ENCODE measurements at regions not wholly inside any gene's neighbourhood (a gene's known extent, or its start where the extent isn't known, plus 50 kb on each side); places are given as distances from the start of the nearest gene placed in this dataset.

DNA sequence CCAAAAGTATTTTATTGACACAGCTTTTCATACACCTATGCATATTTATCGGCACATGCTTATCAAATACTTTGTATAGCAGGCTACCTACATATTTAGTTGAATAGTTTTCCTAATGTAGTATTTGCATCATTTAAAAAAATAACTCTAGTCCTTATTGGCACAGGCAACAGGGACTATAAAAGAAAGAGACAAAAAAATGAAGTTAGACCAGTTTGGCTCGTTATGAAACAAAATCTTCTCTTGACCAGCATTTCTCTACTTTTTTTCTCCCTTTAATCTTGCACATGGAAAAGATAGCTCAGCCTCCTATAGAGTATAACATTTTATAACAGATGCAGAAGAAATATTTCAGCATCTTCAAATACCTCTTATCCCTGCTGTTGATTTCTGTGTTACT is 794.8 kb upstream of the MIR17HG start:
- Histone ChIP-seq H2BK15ac (ENCODE audit: low read depth, low read length) (no peak overlapping the region), H2AFZ (replicated peaks; ENCODE audit: low read length, poor library complexity) (no peak overlapping the region), H4K8ac (ENCODE audit: low read depth in 2 of 2, low read length in 2 of 2) (no peak overlapping the region), H3K4ac (ENCODE audit: low read depth, low read length) (no peak overlapping the region), H3K56ac (ENCODE audit: extremely low read depth, insufficient read depth, low read length) (no peak overlapping the region), H3K4me2 (ENCODE audit: low read depth, low read length) (no peak overlapping the region), H3K18ac (ENCODE audit: low read depth, low read length) (no peak overlapping the region), H3K9me3 (ENCODE audit: control insufficient read depth, insufficient read depth, low read length) (no peaks in the 10 kb centered on the region), H3K27ac (ENCODE audit: insufficient read depth, low read length) (no peak overlapping the region), H2AK9ac (replicated peaks; ENCODE audit: low read depth, low read length, poor library complexity) (no peak overlapping the region), H3K4me1 (ENCODE audit: control insufficient read depth, insufficient read depth, low read length) (no peaks in the 10 kb centered on the region), H3K27me3 (ENCODE audit: control insufficient read depth, insufficient read depth, low read length) (no peaks in the 10 kb centered on the region), H4K5ac (ENCODE audit: low read depth, low read length) (no peak overlapping the region), H3K9ac (ENCODE audit: low read depth, low read length) (no peak overlapping the region), H3K36me3 (ENCODE audit: control insufficient read depth, insufficient read depth, low read length) (no peaks in the 10 kb centered on the region), H2AK5ac (ENCODE audit: low read depth, low read length) (no peak overlapping the region), H2BK120ac (ENCODE audit: low read depth, low read length) (no peak overlapping the region), H3K23ac (ENCODE audit: low read depth, low read length) (no peak overlapping the region), H4K20me1 (ENCODE audit: insufficient read depth, low read length) (no peaks in the 10 kb centered on the region), H2BK20ac (ENCODE audit: low read depth, low read length) (no peak overlapping the region), H3K9me1 (ENCODE audit: insufficient read depth, low read length) (no peaks in the 10 kb centered on the region), H3K14ac (replicated peaks; ENCODE audit: low read depth, low read length) (no peak overlapping the region), H4K91ac (ENCODE audit: insufficient read depth, low read depth, low read length) (no peak overlapping the region), H2BK5ac (ENCODE audit: low read depth, low read length, poor library complexity, severe bottlenecking) (no peak overlapping the region), H3K79me1 (ENCODE audit: low read depth in 1 of 2, low read length in 2 of 2) (no peaks in the 10 kb centered on the region), H3K4me3 (ENCODE audit: insufficient read depth, low read depth, low read length) (no peak overlapping the region)
- DNase-seq (no peak), ATAC-seq (ENCODE audit: low read depth) (no peak)
- no CpG with 5 or more reads among the region's 2 CpGs for WGBS, 2 experiments (ENCODE audit: extremely low coverage in 2 of 2, insufficient read length in 1 of 2)
- in situ Hi-C loops (cut with MboI; ENCODE audit: low sequenced_read_pairs), result no loop called here
- no peak for TF ChIP-seq CEBPB (IDR thresholded peaks at IDR 0.05; ENCODE audit: low read depth, low read length)
- TF ChIP-seq BHLHE40 (IDR thresholded peaks at IDR 0.05; ENCODE audit: low read depth, low read length), result no peak
- TF ChIP-seq, protein P1, sequence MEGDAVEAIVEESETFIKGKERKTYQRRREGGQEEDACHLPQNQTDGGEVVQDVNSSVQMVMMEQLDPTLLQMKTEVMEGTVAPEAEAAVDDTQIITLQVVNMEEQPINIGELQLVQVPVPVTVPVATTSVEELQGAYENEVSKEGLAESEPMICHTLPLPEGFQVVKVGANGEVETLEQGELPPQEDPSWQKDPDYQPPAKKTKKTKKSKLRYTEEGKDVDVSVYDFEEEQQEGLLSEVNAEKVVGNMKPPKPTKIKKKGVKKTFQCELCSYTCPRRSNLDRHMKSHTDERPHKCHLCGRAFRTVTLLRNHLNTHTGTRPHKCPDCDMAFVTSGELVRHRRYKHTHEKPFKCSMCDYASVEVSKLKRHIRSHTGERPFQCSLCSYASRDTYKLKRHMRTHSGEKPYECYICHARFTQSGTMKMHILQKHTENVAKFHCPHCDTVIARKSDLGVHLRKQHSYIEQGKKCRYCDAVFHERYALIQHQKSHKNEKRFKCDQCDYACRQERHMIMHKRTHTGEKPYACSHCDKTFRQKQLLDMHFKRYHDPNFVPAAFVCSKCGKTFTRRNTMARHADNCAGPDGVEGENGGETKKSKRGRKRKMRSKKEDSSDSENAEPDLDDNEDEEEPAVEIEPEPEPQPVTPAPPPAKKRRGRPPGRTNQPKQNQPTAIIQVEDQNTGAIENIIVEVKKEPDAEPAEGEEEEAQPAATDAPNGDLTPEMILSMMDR (conservative IDR thresholded peaks at IDR 0.05; ENCODE audit: low read depth, low read length), result no peak
- TF ChIP-seq RAD21 (IDR thresholded peaks at IDR 0.05; ENCODE audit: low read length), result no peak
- TF ChIP-seq POLR2A (IDR thresholded peaks at IDR 0.05; ENCODE audit: low read depth, low read length), result no peak
- no peak for TF ChIP-seq MXI1 (IDR thresholded peaks at IDR 0.05; ENCODE audit: borderline replicate concordance, low read depth, low read length)
- TF ChIP-seq, protein P2, sequence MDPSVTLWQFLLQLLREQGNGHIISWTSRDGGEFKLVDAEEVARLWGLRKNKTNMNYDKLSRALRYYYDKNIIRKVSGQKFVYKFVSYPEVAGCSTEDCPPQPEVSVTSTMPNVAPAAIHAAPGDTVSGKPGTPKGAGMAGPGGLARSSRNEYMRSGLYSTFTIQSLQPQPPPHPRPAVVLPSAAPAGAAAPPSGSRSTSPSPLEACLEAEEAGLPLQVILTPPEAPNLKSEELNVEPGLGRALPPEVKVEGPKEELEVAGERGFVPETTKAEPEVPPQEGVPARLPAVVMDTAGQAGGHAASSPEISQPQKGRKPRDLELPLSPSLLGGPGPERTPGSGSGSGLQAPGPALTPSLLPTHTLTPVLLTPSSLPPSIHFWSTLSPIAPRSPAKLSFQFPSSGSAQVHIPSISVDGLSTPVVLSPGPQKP (IDR thresholded peaks at IDR 0.05; ENCODE audit: borderline replicate concordance, low read depth, low read length), result no peak
- dilution Hi-C loops (cut with HindIII; ENCODE audit: low sequenced_read_pairs, unreplicated experiment), result no loop called here
- intact Hi-C loops (cut with micrococcal nuclease), result no loop called here
- ChIA-PET POLR2A (ENCODE audit: unreplicated experiment) (no interaction called here), CTCF (no interaction called here)
- BruUV-seq (replicated peaks), result no TSS peak

Measured in IMR-90 (cell line).